DND-41 (cell line): ENCODE measurements at regions not wholly inside any gene's neighbourhood (a gene's known extent, or its start where the extent isn't known, plus 50 kb on each side); places are given as distances from the start of the nearest gene placed in this dataset.

Source experiments
- ATAC-seq: fragments of 200-7000 bp; cut with Tn5 transposase; 3 replicates; pipeline ENCODE4 v1.9.1; 2021; ENCODE audit warnings: low read depth; ENCODE audit not compliant: insufficient read depth
- DNase-seq: peaks from one replicate; pipeline ENCODE4 v3.0.0-alpha.2; 2020
- H2AFZ ChIP-seq: 2 replicates; pipeline ENCODE4 v1.6.0; 2012; ENCODE audit warnings: low read depth, low read length
- H3K27ac ChIP-seq: 2 replicates; pipeline ENCODE4 v1.5.1; 2012; ENCODE audit warnings: low read length, inconsistent platforms
- H3K27me3 ChIP-seq: fragments of 200-600 bp; sonication (generic); 2 replicates; pipeline ENCODE4 v1.6.0; 2012; ENCODE audit warnings: low read length, mild to moderate bottlenecking, inconsistent platforms; ENCODE audit not compliant: insufficient read depth, poor library complexity
- H3K36me3 ChIP-seq: 2 replicates; pipeline ENCODE4 v1.5.1; 2012; ENCODE audit warnings: low read length, inconsistent platforms; ENCODE audit not compliant: insufficient read depth
- H3K4me1 ChIP-seq: 2 replicates; pipeline ENCODE4 v1.5.1; 2012; ENCODE audit warnings: mild to moderate bottlenecking, low read length; ENCODE audit not compliant: insufficient read depth
- H3K4me2 ChIP-seq: 2 replicates; pipeline ENCODE4 v1.6.0; 2012; ENCODE audit warnings: mild to moderate bottlenecking, moderate library complexity, low read length, inconsistent platforms; ENCODE audit not compliant: insufficient read depth
- H3K4me3 ChIP-seq, 2 experiments: fragments of 200-600 bp in 1 of 2; shearing (Covaris generic) in 1 of 2; 2 replicates each; pipeline ENCODE4 v1.5.1; 2012 to 2016; ENCODE audit warnings: inconsistent platforms in 2 of 2, low read length in 2 of 2, mild to moderate bottlenecking in 2 of 2, low read depth in 1 of 2, moderate library complexity in 1 of 2
- H3K79me2 ChIP-seq: 2 replicates; pipeline ENCODE4 v1.6.0; 2012; ENCODE audit warnings: low read length, inconsistent platforms; ENCODE audit not compliant: insufficient read depth
- H3K9ac ChIP-seq: 2 replicates; pipeline ENCODE4 v1.6.0; 2012; ENCODE audit warnings: low read depth, mild to moderate bottlenecking, inconsistent platforms, low read length, moderate library complexity
- H3K9me3 ChIP-seq: 2 replicates; pipeline ENCODE4 v1.5.1; 2012; ENCODE audit warnings: low read length, moderate library complexity, mild to moderate bottlenecking, inconsistent platforms; ENCODE audit not compliant: insufficient read depth, severe bottlenecking
- H4K20me1 ChIP-seq: 2 replicates; pipeline ENCODE4 v1.6.0; 2012; ENCODE audit warnings: low read length; ENCODE audit not compliant: insufficient read depth
- EZH2 ChIP-seq: IDR thresholded peaks from 3 replicates; pipeline ENCODE4 v1.6.1; 2012; ENCODE audit warnings: borderline replicate concordance, low read depth, mild to moderate bottlenecking, moderate library complexity, low read length, inconsistent platforms; ENCODE audit not compliant: severe bottlenecking
- TF ChIP-seq, protein P1 (sequence below): IDR thresholded peaks from 2 replicates; pipeline ENCODE4 v1.5.1; 2012; ENCODE audit warnings: borderline replicate concordance, low read length, moderate library complexity, mild to moderate bottlenecking; ENCODE audit not compliant: poor library complexity, severe bottlenecking; ENCODE audit errors: extremely low read depth

DNA sequence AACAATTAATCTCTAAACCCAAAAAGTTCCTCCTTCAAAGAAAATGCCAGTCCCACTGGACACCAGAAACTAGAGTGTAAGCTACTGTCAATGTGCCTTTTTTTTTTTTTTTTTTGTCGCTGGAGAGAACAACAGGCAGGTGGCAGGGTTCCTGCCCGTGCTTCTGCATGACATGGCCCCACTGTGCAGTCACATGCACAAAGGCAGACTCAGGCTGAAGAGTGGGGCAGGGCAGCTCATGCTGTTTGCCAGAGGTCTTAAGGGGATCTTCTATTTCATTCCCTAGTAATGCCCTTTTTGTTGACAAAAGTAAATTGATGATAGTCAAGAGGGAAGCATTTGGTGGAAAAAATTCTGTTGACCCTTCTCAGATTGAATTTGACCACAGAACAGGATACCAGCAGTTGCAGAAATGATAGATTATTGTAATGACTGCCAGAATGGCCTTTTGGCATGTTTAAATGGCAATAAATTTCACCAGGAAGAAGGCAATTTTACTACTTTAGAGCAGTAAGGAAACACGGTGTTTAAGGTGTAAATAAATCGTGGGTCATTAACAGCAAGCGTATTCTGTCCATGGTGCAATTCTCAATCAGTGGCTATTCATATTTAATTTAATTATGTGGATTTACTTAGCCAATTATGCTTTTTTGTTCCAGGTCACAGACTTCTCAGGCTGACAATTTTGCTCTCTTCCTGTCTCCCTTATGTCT is 80.9 kb downstream of the NKX6-1 start:
- DNase-seq (no peak), ATAC-seq (no peak)

GRCh38 chr4:84413976-84414375 is 85.1 kb downstream of the NKX6-1 start:
- ATAC-seq (no peak), DNase-seq (no peak)
- Histone ChIP-seq H3K36me3 (no peaks in the 10 kb centered on the region), H3K4me2 (no peak overlapping the region), H3K79me2 (no peaks in the 10 kb centered on the region), H2AFZ (no peak overlapping the region), H4K20me1 (no peaks in the 10 kb centered on the region), H3K27ac (no peak overlapping the region), H3K9ac (no peak overlapping the region), H3K27me3 (no peaks in the 10 kb centered on the region), H3K9me3 (no peaks in the 10 kb centered on the region), H3K4me1 (no peaks in the 10 kb centered on the region), H3K4me3 (no peak overlapping the region)
- TF ChIP-seq EZH2, result no peak
- TF ChIP-seq, protein P1, sequence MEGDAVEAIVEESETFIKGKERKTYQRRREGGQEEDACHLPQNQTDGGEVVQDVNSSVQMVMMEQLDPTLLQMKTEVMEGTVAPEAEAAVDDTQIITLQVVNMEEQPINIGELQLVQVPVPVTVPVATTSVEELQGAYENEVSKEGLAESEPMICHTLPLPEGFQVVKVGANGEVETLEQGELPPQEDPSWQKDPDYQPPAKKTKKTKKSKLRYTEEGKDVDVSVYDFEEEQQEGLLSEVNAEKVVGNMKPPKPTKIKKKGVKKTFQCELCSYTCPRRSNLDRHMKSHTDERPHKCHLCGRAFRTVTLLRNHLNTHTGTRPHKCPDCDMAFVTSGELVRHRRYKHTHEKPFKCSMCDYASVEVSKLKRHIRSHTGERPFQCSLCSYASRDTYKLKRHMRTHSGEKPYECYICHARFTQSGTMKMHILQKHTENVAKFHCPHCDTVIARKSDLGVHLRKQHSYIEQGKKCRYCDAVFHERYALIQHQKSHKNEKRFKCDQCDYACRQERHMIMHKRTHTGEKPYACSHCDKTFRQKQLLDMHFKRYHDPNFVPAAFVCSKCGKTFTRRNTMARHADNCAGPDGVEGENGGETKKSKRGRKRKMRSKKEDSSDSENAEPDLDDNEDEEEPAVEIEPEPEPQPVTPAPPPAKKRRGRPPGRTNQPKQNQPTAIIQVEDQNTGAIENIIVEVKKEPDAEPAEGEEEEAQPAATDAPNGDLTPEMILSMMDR, result no peak

More for the DNA sequence above, 80.9 kb downstream of the NKX6-1 start:
- Histone ChIP-seq H3K27me3 (no peaks in the 10 kb centered on the region), H3K27ac (no peak overlapping the region), H3K4me3 (no peak overlapping the region), H3K9ac (no peak overlapping the region), H4K20me1 (no peaks in the 10 kb centered on the region), H3K4me2 (no peak overlapping the region), H3K9me3 (no peaks in the 10 kb centered on the region), H3K4me1 (no peaks in the 10 kb centered on the region), H3K36me3 (no peaks in the 10 kb centered on the region), H2AFZ (no peak overlapping the region), H3K79me2 (no peaks in the 10 kb centered on the region)
- no peak for TF ChIP-seq EZH2
- TF ChIP-seq, protein P1, result no peak

- no peak overlapping the region for H3K9ac ChIP-seq
- H4K20me1 ChIP-seq, result no peaks in the 10 kb centered on the region
- no peaks in the 10 kb centered on the region for H3K4me1 ChIP-seq
- H2AFZ ChIP-seq, result no peak overlapping the region
- H3K36me3 ChIP-seq, result no peaks in the 10 kb centered on the region
- DNase-seq, result no peak
- H3K4me3 ChIP-seq, result no peak overlapping the region
- H3K4me2 ChIP-seq, result no peak overlapping the region
- no peak for ATAC-seq
- H3K27ac ChIP-seq, result no peak overlapping the region
- H3K27me3 ChIP-seq, result no peaks in the 10 kb centered on the region
- H3K79me2 ChIP-seq, result no peaks in the 10 kb centered on the region
- no peaks in the 10 kb centered on the region for H3K9me3 ChIP-seq
- no peak for TF ChIP-seq EZH2
- TF ChIP-seq, protein P1, result no peak
Measured at GRCh38 chr4:84413480-84413879, 85.6 kb downstream of the NKX6-1 start.

- Histone ChIP-seq H3K27ac (no peak overlapping the region), H2AFZ (no peak overlapping the region), H3K4me2 (no peak overlapping the region), H4K20me1 (no peaks in the 10 kb centered on the region), H3K9ac (no peak overlapping the region), H3K9me3 (no peaks in the 10 kb centered on the region), H3K36me3 (no peaks in the 10 kb centered on the region), H3K27me3 (no peaks in the 10 kb centered on the region), H3K4me1 (no peaks in the 10 kb centered on the region), H3K79me2 (no peaks in the 10 kb centered on the region), H3K4me3 (no peak overlapping the region)
- DNase-seq (no peak), ATAC-seq (no peak)
- TF ChIP-seq, protein P1, result no peak
- TF ChIP-seq EZH2, result no peak
Measured at GRCh38 chr4:84412062-84412461, 87.0 kb downstream of the NKX6-1 start.
